GM23248 (cell line): ENCODE measurements at regions not wholly inside any gene's neighbourhood (a gene's known extent, or its start where the extent isn't known, plus 50 kb on each side); places are given as distances from the start of the nearest gene placed in this dataset.

Experiments used
- EZH2 ChIP-seq: fragments of 200-600 bp; sonication (generic); IDR thresholded peaks from 2 replicates; pipeline ENCODE4 v1.6.1; 2018; ENCODE audit warnings: antibody characterized with exemption, mild to moderate bottlenecking; ENCODE audit not compliant: insufficient read depth, poor library complexity, severe bottlenecking
- EZH2phosphoT487 ChIP-seq: fragments of 200-600 bp; sonication (generic); IDR thresholded peaks from 2 replicates; pipeline ENCODE4 v1.6.1; 2018; ENCODE audit warnings: antibody characterized with exemption, moderate library complexity, mild to moderate bottlenecking, low read depth; ENCODE audit not compliant: insufficient read depth

GRCh38 chr12:17296882-17297281, 690.9 kb upstream of the LMO3 start:
- TF ChIP-seq EZH2phosphoT487 (no peak), EZH2 (no peak)
